DOHH2 (cell line): ENCODE measurements at regions not wholly inside any gene's neighbourhood (a gene's known extent, or its start where the extent isn't known, plus 50 kb on each side); places are given as distances from the start of the nearest gene placed in this dataset.

ENCODE experiments used
- H3F3A ChIP-seq: fragments of 200-600 bp; sonication (generic), shearing (Covaris generic); 2 replicates; pipeline ENCODE4 v1.6.0; 2016; ENCODE audit warnings: antibody characterized with exemption, mild to moderate bottlenecking; ENCODE audit not compliant: control insufficient read depth, insufficient read depth
- H3K27ac ChIP-seq: fragments of 200-600 bp; sonication (generic); 2 replicates; pipeline ENCODE4 v1.5.1; 2014; ENCODE audit warnings: low read depth, mild to moderate bottlenecking, low read length, moderate library complexity
- H3K27me3 ChIP-seq: fragments of 200-600 bp; sonication (generic); 2 replicates; pipeline ENCODE4 v1.6.1; 2014; ENCODE audit warnings: mild to moderate bottlenecking, low read length, mixed read lengths; ENCODE audit not compliant: control insufficient read depth
- H3K36me3 ChIP-seq: fragments of 200-600 bp; sonication (generic); 2 replicates; pipeline ENCODE4 v1.6.1; 2014; ENCODE audit warnings: mild to moderate bottlenecking, low read length, moderate library complexity, mixed read lengths; ENCODE audit not compliant: control insufficient read depth
- H3K4me1 ChIP-seq: fragments of 200-600 bp; sonication (generic); 2 replicates; pipeline ENCODE4 v1.6.1; 2014; ENCODE audit warnings: mild to moderate bottlenecking, low read length, mixed read lengths; ENCODE audit not compliant: control insufficient read depth
- H3K4me2 ChIP-seq: fragments of 200-600 bp; sonication (generic); 2 replicates; pipeline ENCODE4 v1.6.0; 2014; ENCODE audit warnings: mild to moderate bottlenecking, low read length, moderate library complexity
- H3K4me3 ChIP-seq: fragments of 200-600 bp; sonication (generic); 2 replicates; pipeline ENCODE4 v1.5.1; 2014; ENCODE audit warnings: mild to moderate bottlenecking, low read length, mixed read lengths
- H3K79me2 ChIP-seq: fragments of 200-600 bp; sonication (generic); 2 replicates; pipeline ENCODE4 v1.6.1; 2014; ENCODE audit warnings: mild to moderate bottlenecking, low read length, mixed read lengths; ENCODE audit not compliant: control insufficient read depth
- H3K9me2 ChIP-seq: fragments of 200-600 bp; sonication (generic); replicated peaks from 2 replicates; pipeline ENCODE4 v1.6.1; 2014; ENCODE audit warnings: mild to moderate bottlenecking, low read length, mixed read lengths; ENCODE audit not compliant: control insufficient read depth
- H3K9me3 ChIP-seq: fragments of 200-600 bp; sonication (generic); 2 replicates; pipeline ENCODE4 v1.6.1; 2014; ENCODE audit warnings: antibody characterized with exemption, low read length, mixed read lengths; ENCODE audit not compliant: control insufficient read depth, insufficient read depth
- H4K20me1 ChIP-seq: fragments of 200-600 bp; sonication (generic); 2 replicates; pipeline ENCODE4 v1.6.0; 2014; ENCODE audit warnings: low read depth, mild to moderate bottlenecking, antibody characterized with exemption, low read length, moderate library complexity; ENCODE audit not compliant: control insufficient read depth, insufficient read depth
- EZH2phosphoT487 ChIP-seq: fragments of 200-600 bp; sonication (generic); IDR thresholded peaks from 2 replicates; pipeline ENCODE4 v1.6.1; 2017; ENCODE audit warnings: borderline replicate concordance, mild to moderate bottlenecking, antibody characterized with exemption, low read length, moderate library complexity, mixed read lengths
- TF ChIP-seq, protein P1 (sequence below): fragments of 200-600 bp; sonication (generic); IDR thresholded peaks from one replicate; pipeline ENCODE4 v1.5.1; 2014; ENCODE audit warnings: antibody characterized with exemption, mild to moderate bottlenecking, low read depth, low read length; ENCODE audit not compliant: poor library complexity, severe bottlenecking

DNA sequence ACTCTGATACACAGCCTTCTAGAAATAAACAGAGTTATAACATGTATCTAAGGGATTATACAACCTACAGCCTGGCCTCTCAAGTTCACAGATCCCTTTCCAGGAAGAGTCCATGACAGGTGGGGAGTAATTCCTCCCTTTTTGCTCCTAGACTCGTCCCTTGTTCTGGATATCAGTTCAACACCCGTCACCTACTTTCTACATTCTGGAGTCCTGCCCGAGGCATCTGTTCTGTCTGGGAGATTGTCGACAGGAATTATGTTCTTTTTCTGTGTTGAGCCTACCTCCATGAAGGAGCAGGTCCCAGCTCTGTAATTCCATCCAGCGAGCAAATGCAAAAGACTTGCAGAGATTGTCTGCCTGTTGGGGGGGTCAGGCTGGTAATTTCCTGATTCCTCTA lies 224.6 kb upstream of the NTM start:
- H3K79me2 ChIP-seq = no peaks in the 10 kb centered on the region
- H3K27me3 ChIP-seq = no peaks in the 10 kb centered on the region
- H3K4me3 ChIP-seq = no peak overlapping the region
- TF ChIP-seq EZH2phosphoT487 = no peak
- TF ChIP-seq, protein P1, sequence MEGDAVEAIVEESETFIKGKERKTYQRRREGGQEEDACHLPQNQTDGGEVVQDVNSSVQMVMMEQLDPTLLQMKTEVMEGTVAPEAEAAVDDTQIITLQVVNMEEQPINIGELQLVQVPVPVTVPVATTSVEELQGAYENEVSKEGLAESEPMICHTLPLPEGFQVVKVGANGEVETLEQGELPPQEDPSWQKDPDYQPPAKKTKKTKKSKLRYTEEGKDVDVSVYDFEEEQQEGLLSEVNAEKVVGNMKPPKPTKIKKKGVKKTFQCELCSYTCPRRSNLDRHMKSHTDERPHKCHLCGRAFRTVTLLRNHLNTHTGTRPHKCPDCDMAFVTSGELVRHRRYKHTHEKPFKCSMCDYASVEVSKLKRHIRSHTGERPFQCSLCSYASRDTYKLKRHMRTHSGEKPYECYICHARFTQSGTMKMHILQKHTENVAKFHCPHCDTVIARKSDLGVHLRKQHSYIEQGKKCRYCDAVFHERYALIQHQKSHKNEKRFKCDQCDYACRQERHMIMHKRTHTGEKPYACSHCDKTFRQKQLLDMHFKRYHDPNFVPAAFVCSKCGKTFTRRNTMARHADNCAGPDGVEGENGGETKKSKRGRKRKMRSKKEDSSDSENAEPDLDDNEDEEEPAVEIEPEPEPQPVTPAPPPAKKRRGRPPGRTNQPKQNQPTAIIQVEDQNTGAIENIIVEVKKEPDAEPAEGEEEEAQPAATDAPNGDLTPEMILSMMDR = no peak
- H3K9me2 ChIP-seq = no peaks in the 10 kb centered on the region
- H4K20me1 ChIP-seq = no peaks in the 10 kb centered on the region
- no peaks in the 10 kb centered on the region for H3F3A ChIP-seq
- no peaks in the 10 kb centered on the region for H3K9me3 ChIP-seq
- no peak overlapping the region for H3K27ac ChIP-seq
- H3K4me1 ChIP-seq = no peaks in the 10 kb centered on the region
- no peak overlapping the region for H3K4me2 ChIP-seq
- H3K36me3 ChIP-seq = no peaks in the 10 kb centered on the region

DNA sequence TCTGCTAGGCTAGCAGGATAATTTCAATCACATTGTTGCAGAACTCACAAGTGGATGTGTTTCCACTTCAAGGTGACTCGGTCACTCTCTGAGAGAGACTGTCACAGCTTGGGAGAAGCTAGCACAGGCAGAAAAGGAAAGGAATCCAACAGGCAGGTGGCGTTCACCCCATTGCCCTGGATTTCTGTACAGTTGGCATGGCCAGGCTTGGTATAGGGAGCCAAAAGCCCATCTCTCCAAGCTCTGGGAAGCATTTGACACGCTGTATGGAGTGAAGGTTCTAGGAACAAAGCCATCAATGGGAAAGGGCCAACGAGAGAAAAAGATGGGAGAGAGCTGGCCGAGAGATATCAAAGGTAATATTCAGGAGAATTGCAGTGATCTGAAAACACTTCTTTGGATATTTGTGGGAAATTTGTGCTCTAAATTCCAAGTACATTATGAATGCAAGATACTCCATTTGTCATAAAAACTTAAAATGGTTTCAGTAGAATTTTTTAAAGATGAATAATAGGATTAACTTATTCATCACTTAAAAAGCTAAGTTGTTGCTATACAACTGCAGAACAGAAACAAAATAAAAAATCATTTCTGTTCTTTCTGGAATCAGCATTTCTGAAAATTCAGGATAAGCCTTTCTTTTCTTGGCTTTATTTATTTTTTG lies 223.5 kb upstream of the NTM start:
- no peaks in the 10 kb centered on the region for H3K27me3 ChIP-seq
- TF ChIP-seq EZH2phosphoT487 = no peak
- TF ChIP-seq, protein P1 = no peak

DNA sequence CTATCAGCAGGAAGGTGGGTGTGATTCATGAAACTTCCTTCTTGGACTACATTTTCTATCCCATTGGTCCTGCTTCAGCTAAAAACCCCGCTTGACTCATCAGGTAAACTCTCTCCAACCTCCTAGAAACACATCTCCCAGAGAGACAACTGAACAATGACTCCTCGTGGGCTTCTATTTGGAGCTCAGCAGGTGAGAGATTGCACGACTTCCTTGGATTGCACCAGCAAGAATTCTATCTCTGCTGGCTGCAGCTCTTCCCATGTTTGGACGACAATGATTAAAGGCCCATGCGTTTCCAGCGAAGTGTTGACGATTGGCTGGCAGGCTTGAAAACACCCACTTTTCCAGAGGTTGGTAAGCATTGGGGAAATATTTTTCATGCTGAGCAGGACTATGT lies 216.1 kb upstream of the NTM start:
- H3K4me3 ChIP-seq = no peak overlapping the region
- no peaks in the 10 kb centered on the region for H3K27me3 ChIP-seq
- no peaks in the 10 kb centered on the region for H3K4me1 ChIP-seq
- H3K9me2 ChIP-seq = no peaks in the 10 kb centered on the region
- TF ChIP-seq, protein P1 = no peak
- TF ChIP-seq EZH2phosphoT487 = no peak
- no peaks in the 10 kb centered on the region for H4K20me1 ChIP-seq
- H3K9me3 ChIP-seq = no peaks in the 10 kb centered on the region
- H3K4me2 ChIP-seq = no peak overlapping the region
- no peaks in the 10 kb centered on the region for H3F3A ChIP-seq
- no peaks in the 10 kb centered on the region for H3K36me3 ChIP-seq
- no peaks in the 10 kb centered on the region for H3K79me2 ChIP-seq
- no peak overlapping the region for H3K27ac ChIP-seq

More for the DNA sequence above, 223.5 kb upstream of the NTM start:
- Histone ChIP-seq H4K20me1 (no peaks in the 10 kb centered on the region), H3K4me3 (no peak overlapping the region), H3K4me1 (no peaks in the 10 kb centered on the region), H3K9me2 (no peaks in the 10 kb centered on the region), H3F3A (no peaks in the 10 kb centered on the region), H3K36me3 (no peaks in the 10 kb centered on the region), H3K79me2 (no peaks in the 10 kb centered on the region), H3K4me2 (no peak overlapping the region), H3K9me3 (no peaks in the 10 kb centered on the region), H3K27ac (no peak overlapping the region)
